Panc1 (cell line): ENCODE measurements at regions not wholly inside any gene's neighbourhood (a gene's known extent, or its start where the extent isn't known, plus 50 kb on each side); places are given as distances from the start of the nearest gene placed in this dataset.

ENCODE experiments used
- CTCF ChIP-seq: fragments of 450-650 bp; IDR thresholded peaks from 2 replicates; pipeline ENCODE4 v1.5.1; 2017; ENCODE audit warnings: mild to moderate bottlenecking
- POLR2AphosphoS5 ChIP-seq: IDR thresholded peaks from 2 replicates; pipeline ENCODE4 v1.6.1; 2012; ENCODE audit warnings: mild to moderate bottlenecking, low read depth, low read length, moderate library complexity
- REST ChIP-seq, 2 experiments: IDR thresholded peaks; 2 replicates each; pipeline ENCODE4 v1.6.1; 2011 to 2012; ENCODE audit warnings: low read depth in 2 of 2, control low read depth in 1 of 2, low read length in 1 of 2, mild to moderate bottlenecking in 1 of 2, moderate library complexity in 1 of 2; ENCODE audit not compliant: insufficient read depth in 1 of 2
- SIN3A ChIP-seq: IDR thresholded peaks from 2 replicates; pipeline ENCODE4 v1.6.1; 2012; ENCODE audit warnings: low read depth, mild to moderate bottlenecking, low read length, moderate library complexity, borderline replicate concordance; ENCODE audit not compliant: insufficient read depth
- TCF7L2 ChIP-seq: IDR thresholded peaks from 2 replicates; pipeline ENCODE4 v1.6.1; 2011; ENCODE audit warnings: mild to moderate bottlenecking, low read depth, low read length, inconsistent platforms

DNA sequence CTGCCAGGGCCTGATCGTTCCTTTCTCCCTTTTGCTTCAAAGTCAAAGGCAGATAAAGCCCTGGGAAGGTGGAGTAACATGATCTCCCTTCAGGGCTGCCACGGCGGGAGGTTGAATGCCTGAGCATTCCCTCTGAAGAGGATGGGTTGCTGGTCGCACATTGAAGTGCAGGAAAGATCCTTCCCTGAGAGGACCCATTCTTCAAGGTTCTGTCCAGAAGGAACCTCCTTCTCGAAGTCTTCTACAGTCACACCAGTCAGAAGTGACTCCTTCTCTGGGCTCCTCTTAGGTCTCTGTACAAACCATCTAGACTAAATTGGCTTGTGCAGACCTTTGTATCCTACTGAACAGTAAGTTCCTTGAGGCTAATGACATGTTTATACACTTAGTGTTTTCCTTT lies 192.6 kb upstream of the VGLL2 start:
- TF ChIP-seq CTCF (no peak), REST (IDR thresholded peaks at IDR 0.05; ENCODE audit: insufficient read depth in 1 of 2, low read depth in 2 of 2, low read length in 1 of 2) (no peak), SIN3A (no peak), POLR2AphosphoS5 (no peak), TCF7L2 (no peak)
